ENCODE measurements at regions not wholly inside any gene's neighbourhood (a gene's known extent, or its start where the extent isn't known, plus 50 kb on each side); places are given as distances from the start of the nearest gene placed in this dataset.

DNA sequence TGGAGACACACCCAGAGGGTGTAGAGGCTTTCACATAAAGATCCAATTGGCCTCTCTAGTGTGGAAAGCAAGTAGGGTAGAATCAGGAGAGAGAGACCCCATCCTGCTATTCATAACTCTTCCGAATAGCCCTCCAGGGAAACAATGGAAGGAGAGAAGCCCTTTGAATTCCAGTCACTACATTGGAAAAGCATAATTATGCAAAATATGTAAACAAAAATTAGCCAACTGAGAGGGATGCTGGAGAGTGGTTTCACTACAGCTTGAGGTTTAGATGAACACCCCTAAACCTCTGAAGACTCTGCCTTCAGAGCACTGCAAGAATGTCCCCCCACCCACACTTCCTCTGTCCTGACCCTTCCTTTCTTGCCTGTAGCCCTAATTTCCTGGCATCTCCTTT lies 197.3 kb upstream of the ANKRD55 start:
- TF ChIP-seq, protein P1, sequence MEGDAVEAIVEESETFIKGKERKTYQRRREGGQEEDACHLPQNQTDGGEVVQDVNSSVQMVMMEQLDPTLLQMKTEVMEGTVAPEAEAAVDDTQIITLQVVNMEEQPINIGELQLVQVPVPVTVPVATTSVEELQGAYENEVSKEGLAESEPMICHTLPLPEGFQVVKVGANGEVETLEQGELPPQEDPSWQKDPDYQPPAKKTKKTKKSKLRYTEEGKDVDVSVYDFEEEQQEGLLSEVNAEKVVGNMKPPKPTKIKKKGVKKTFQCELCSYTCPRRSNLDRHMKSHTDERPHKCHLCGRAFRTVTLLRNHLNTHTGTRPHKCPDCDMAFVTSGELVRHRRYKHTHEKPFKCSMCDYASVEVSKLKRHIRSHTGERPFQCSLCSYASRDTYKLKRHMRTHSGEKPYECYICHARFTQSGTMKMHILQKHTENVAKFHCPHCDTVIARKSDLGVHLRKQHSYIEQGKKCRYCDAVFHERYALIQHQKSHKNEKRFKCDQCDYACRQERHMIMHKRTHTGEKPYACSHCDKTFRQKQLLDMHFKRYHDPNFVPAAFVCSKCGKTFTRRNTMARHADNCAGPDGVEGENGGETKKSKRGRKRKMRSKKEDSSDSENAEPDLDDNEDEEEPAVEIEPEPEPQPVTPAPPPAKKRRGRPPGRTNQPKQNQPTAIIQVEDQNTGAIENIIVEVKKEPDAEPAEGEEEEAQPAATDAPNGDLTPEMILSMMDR (IDR thresholded peaks at IDR 0.05): no peak
- no peak for TF ChIP-seq POLR2A (IDR thresholded peaks at IDR 0.05)
